ENCODE measurements at regions not wholly inside any gene's neighbourhood (a gene's known extent, or its start where the extent isn't known, plus 50 kb on each side); places are given as distances from the start of the nearest gene placed in this dataset.

- no peak overlapping the region for H3K9ac ChIP-seq (ENCODE audit: low read length)
- H4K20me1 ChIP-seq (ENCODE audit: insufficient read depth, low read length), result no peaks in the 10 kb centered on the region
- peaks cover 9% of the 10 kb centered on the region for H3K9me3 Mint-ChIP-seq (ENCODE audit: unreplicated experiment)
- TF ChIP-seq EZH2 (IDR thresholded peaks at IDR 0.05; ENCODE audit: insufficient read depth, low read length) (no peak), CTCF (IDR thresholded peaks at IDR 0.05; ENCODE audit: insufficient read depth, low read depth, low read length) (no peak)
- no peaks in the 10 kb centered on the region for H3K36me3 ChIP-seq (ENCODE audit: insufficient read depth, low read length)
- peaks cover 8% of the 10 kb centered on the region for H3K4me1 Mint-ChIP-seq (ENCODE audit: low read depth, unreplicated experiment)
- no peak overlapping the region for H3K4me3 ChIP-seq (ENCODE audit: insufficient read depth, low read depth, low read length)
- H3K4me2 ChIP-seq (ENCODE audit: low read length), result no peak overlapping the region
- H3K36me3 Mint-ChIP-seq (ENCODE audit: low read depth, unreplicated experiment), result no peaks in the 10 kb centered on the region
- DNase-seq (ENCODE audit: low read depth) (no peak), FAIRE-seq (no peak)
- no peak overlapping the region for H3K27ac Mint-ChIP-seq (ENCODE audit: unreplicated experiment)
- H3K27me3 Mint-ChIP-seq (ENCODE audit: low read depth, unreplicated experiment), result no peaks in the 10 kb centered on the region
- H3K27ac ChIP-seq (ENCODE audit: low read depth, low read length), result no peak overlapping the region
- no peaks in the 10 kb centered on the region for H3K27me3 ChIP-seq (ENCODE audit: insufficient read depth, low read length)
- H3K9me3 ChIP-seq (ENCODE audit: insufficient read depth, low read depth, low read length), result no peaks in the 10 kb centered on the region
- no peaks in the 10 kb centered on the region for H3K4me1 ChIP-seq (ENCODE audit: insufficient read depth, low read length)
- H3K79me2 ChIP-seq (ENCODE audit: insufficient read depth, low read length), result no peaks in the 10 kb centered on the region
- H3K4me3 Mint-ChIP-seq (ENCODE audit: unreplicated experiment), result no peak overlapping the region
- no peak overlapping the region for H2AFZ ChIP-seq (ENCODE audit: low read depth, low read length)
Observed at GRCh38 chr4:165631912-165632311, 241.1 kb upstream of the TLL1 start.

- no peaks in the 10 kb centered on the region for H3K27me3 ChIP-seq (ENCODE audit: insufficient read depth, low read length)
- DNase-seq (ENCODE audit: low read depth), result no peak
- Mint-ChIP-seq H3K4me1 (ENCODE audit: low read depth, unreplicated experiment) (peaks cover 8% of the 10 kb centered on the region), H3K27ac (ENCODE audit: unreplicated experiment) (no peak overlapping the region), H3K27me3 (ENCODE audit: low read depth, unreplicated experiment) (no peaks in the 10 kb centered on the region), H3K9me3 (ENCODE audit: unreplicated experiment) (peaks cover 15% of the 10 kb centered on the region), H3K36me3 (ENCODE audit: low read depth, unreplicated experiment) (no peaks in the 10 kb centered on the region), H3K4me3 (ENCODE audit: unreplicated experiment) (no peak overlapping the region)
- H3K36me3 ChIP-seq (ENCODE audit: insufficient read depth, low read length), result no peaks in the 10 kb centered on the region
- H3K79me2 ChIP-seq (ENCODE audit: insufficient read depth, low read length), result no peaks in the 10 kb centered on the region
- H4K20me1 ChIP-seq (ENCODE audit: insufficient read depth, low read length), result no peaks in the 10 kb centered on the region
- no peaks in the 10 kb centered on the region for H3K9me3 ChIP-seq (ENCODE audit: insufficient read depth, low read depth, low read length)
- no peak overlapping the region for H2AFZ ChIP-seq (ENCODE audit: low read depth, low read length)
- H3K27ac ChIP-seq (ENCODE audit: low read depth, low read length), result no peak overlapping the region
- FAIRE-seq, result no peak
- no peak overlapping the region for H3K4me3 ChIP-seq (ENCODE audit: insufficient read depth, low read depth, low read length)
- H3K4me1 ChIP-seq (ENCODE audit: insufficient read depth, low read length), result no peaks in the 10 kb centered on the region
- H3K9ac ChIP-seq (ENCODE audit: low read length), result no peak overlapping the region
- no peak overlapping the region for H3K4me2 ChIP-seq (ENCODE audit: low read length)
- TF ChIP-seq CTCF (IDR thresholded peaks at IDR 0.05; ENCODE audit: insufficient read depth, low read depth, low read length) (no peak), EZH2 (IDR thresholded peaks at IDR 0.05; ENCODE audit: insufficient read depth, low read length) (no peak)
Observed at GRCh38 chr4:165634766-165635165, 238.3 kb upstream of the TLL1 start.

DNA sequence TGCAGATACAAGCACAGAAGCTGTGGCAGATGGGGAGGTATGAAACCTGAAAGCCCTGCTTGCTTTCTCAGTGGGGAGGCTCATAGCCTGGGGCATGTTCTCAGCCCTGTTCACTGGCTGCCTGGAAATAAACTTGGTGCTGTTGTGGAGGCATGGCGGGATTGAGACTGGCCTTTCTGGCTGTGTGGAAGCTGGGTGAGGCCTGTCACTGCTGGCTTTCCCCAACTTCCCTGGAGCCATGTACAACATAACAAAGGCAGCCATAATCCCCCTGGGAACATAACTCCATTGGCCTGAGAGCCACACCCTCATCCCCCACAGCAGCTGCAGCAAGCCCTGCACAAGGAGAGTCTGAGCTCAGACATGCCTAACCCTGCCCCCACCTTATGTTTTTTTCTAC lies 237.7 kb upstream of the TLL1 start:
- no peak overlapping the region for H3K9ac ChIP-seq (ENCODE audit: low read length)
- no peaks in the 10 kb centered on the region for H3K36me3 ChIP-seq (ENCODE audit: insufficient read depth, low read length)
- H4K20me1 ChIP-seq (ENCODE audit: insufficient read depth, low read length), result no peaks in the 10 kb centered on the region
- no peak overlapping the region for H3K27ac ChIP-seq (ENCODE audit: low read depth, low read length)
- TF ChIP-seq CTCF (IDR thresholded peaks at IDR 0.05; ENCODE audit: insufficient read depth, low read depth, low read length) (no peak), EZH2 (IDR thresholded peaks at IDR 0.05; ENCODE audit: insufficient read depth, low read length) (no peak)
- no peaks in the 10 kb centered on the region for H3K27me3 ChIP-seq (ENCODE audit: insufficient read depth, low read length)
- H3K4me1 Mint-ChIP-seq (ENCODE audit: low read depth, unreplicated experiment), result peaks cover 8% of the 10 kb centered on the region
- no peaks in the 10 kb centered on the region for H3K9me3 ChIP-seq (ENCODE audit: insufficient read depth, low read depth, low read length)
- no peaks in the 10 kb centered on the region for H3K4me1 ChIP-seq (ENCODE audit: insufficient read depth, low read length)
- no peak overlapping the region for H2AFZ ChIP-seq (ENCODE audit: low read depth, low read length)
- H3K36me3 Mint-ChIP-seq (ENCODE audit: low read depth, unreplicated experiment), result no peaks in the 10 kb centered on the region
- no peak overlapping the region for H3K4me2 ChIP-seq (ENCODE audit: low read length)
- H3K9me3 Mint-ChIP-seq (ENCODE audit: unreplicated experiment), result peaks cover 15% of the 10 kb centered on the region
- no peaks in the 10 kb centered on the region for H3K27me3 Mint-ChIP-seq (ENCODE audit: low read depth, unreplicated experiment)
- H3K27ac Mint-ChIP-seq (ENCODE audit: unreplicated experiment), result no peak overlapping the region
- DNase-seq (ENCODE audit: low read depth) (no peak), FAIRE-seq (no peak)
- no peak overlapping the region for H3K4me3 Mint-ChIP-seq (ENCODE audit: unreplicated experiment)
- no peak overlapping the region for H3K4me3 ChIP-seq (ENCODE audit: insufficient read depth, low read depth, low read length)
- H3K79me2 ChIP-seq (ENCODE audit: insufficient read depth, low read length), result no peaks in the 10 kb centered on the region

Data from astrocyte (in vitro differentiated cells and primary cell).